WTC11 (cell line): ENCODE measurements at regions not wholly inside any gene's neighbourhood (a gene's known extent, or its start where the extent isn't known, plus 50 kb on each side); places are given as distances from the start of the nearest gene placed in this dataset.
A peak's percentile ranks its signal among the peaks of the same experiment; 100 is the strongest.

Source experiments
- ATAC-seq: fragments of 200-7000 bp; cut with Tn5 transposase; 2 replicates; pipeline ENCODE4 v1.10.0; 2021; ENCODE audit warnings: mild to moderate bottlenecking, moderate library complexity
- CTCF ChIA-PET: fragments of 300-600 bp; sonication (Branson Sonifier 250); formaldehyde crosslinking; loops from one replicate; lab custom pipeline; 2021; ENCODE audit warnings: antibody characterized with exemption; lab: Charles Lee
- POLR2A ChIA-PET: fragments of 350-600 bp; sonication (Branson Sonifier 250); formaldehyde crosslinking; loops from one replicate; lab custom pipeline; 2021; ENCODE audit warnings: antibody characterized with exemption; lab: Charles Lee
- DNase-seq: peaks from one replicate; pipeline ENCODE4 v3.0.0; 2021; ENCODE audit warnings: low spot score
- H3K27ac Mint-ChIP-seq: 2 replicates; pipeline ENCODE4 v1.8.0; 2021; ENCODE audit warnings: mixed read lengths
- H3K27me3 Mint-ChIP-seq: 2 replicates; pipeline ENCODE4 v1.8.0; 2021; ENCODE audit warnings: low read depth, mild to moderate bottlenecking, moderate library complexity, mixed read lengths
- H3K36me3 Mint-ChIP-seq: 2 replicates; pipeline ENCODE4 v1.8.0; 2021; ENCODE audit warnings: mixed read lengths
- H3K4me1 Mint-ChIP-seq: 2 replicates; pipeline ENCODE4 v1.8.0; 2022; ENCODE audit warnings: mixed read lengths
- H3K4me3 Mint-ChIP-seq: 2 replicates; pipeline ENCODE4 v1.8.0; 2021; ENCODE audit warnings: mild to moderate bottlenecking, moderate library complexity, mixed read lengths
- H3K9me3 Mint-ChIP-seq: 2 replicates; pipeline ENCODE4 v1.8.0; 2021; ENCODE audit warnings: mixed read lengths
- ERG ChIP-seq: fragments of 250-450 bp; sonication (Bioruptor Pico); IDR thresholded peaks from 2 replicates; pipeline ENCODE4 v1.8.0; 2021; ENCODE audit warnings: mild to moderate bottlenecking
- ESRRA ChIP-seq: sonication (generic); formaldehyde crosslinking; IDR thresholded peaks from 2 replicates; pipeline ENCODE4 v1.8.1; 2022; ENCODE audit warnings: mild to moderate bottlenecking, missing genetic modification reagents, borderline replicate concordance
- ETV6 ChIP-seq: sonication (generic); formaldehyde crosslinking; IDR thresholded peaks from 2 replicates; pipeline ENCODE4 v1.8.1; 2022; ENCODE audit warnings: mild to moderate bottlenecking, missing genetic modification reagents
- FOXJ3 ChIP-seq: sonication (generic); formaldehyde crosslinking; IDR thresholded peaks from 2 replicates; pipeline ENCODE4 v1.9.0; 2021; ENCODE audit warnings: missing genetic modification reagents, mild to moderate bottlenecking, borderline replicate concordance
- FOXK1 ChIP-seq: sonication (generic); formaldehyde crosslinking; IDR thresholded peaks from 2 replicates; pipeline ENCODE4 v1.8.0; 2022; ENCODE audit warnings: mild to moderate bottlenecking, moderate library complexity, missing genetic modification reagents
- GRHL2 ChIP-seq: fragments of 250-450 bp; sonication (Bioruptor Pico); IDR thresholded peaks from 2 replicates; pipeline ENCODE4 v1.8.0; 2022; ENCODE audit warnings: mild to moderate bottlenecking, moderate library complexity; ENCODE audit not compliant: insufficient replicate concordance, severe bottlenecking
- MYBL2 ChIP-seq: sonication (generic); formaldehyde crosslinking; IDR thresholded peaks from 2 replicates; pipeline ENCODE4 v1.8.1; 2023; ENCODE audit warnings: mild to moderate bottlenecking, moderate library complexity, missing genetic modification reagents
- OVOL2 ChIP-seq: fragments of 250-450 bp; sonication (Bioruptor Pico); IDR thresholded peaks from 2 replicates; pipeline ENCODE4 v1.9.0; 2021; ENCODE audit warnings: mild to moderate bottlenecking, borderline replicate concordance
- RELA ChIP-seq: sonication (generic); formaldehyde crosslinking; IDR thresholded peaks from 2 replicates; pipeline ENCODE4 v1.8.1; 2022; ENCODE audit warnings: missing genetic modification reagents, mild to moderate bottlenecking, borderline replicate concordance
- SMAD4 ChIP-seq: sonication (generic); formaldehyde crosslinking; IDR thresholded peaks from 2 replicates; pipeline ENCODE4 v1.8.0; 2022; ENCODE audit warnings: mild to moderate bottlenecking, missing genetic modification reagents
- SOX15 ChIP-seq: fragments of 250-450 bp; sonication (Bioruptor Pico); IDR thresholded peaks from 2 replicates; pipeline ENCODE4 v1.9.0; 2021; ENCODE audit warnings: mild to moderate bottlenecking
- TCF7 ChIP-seq: sonication (generic); formaldehyde crosslinking; IDR thresholded peaks from 2 replicates; pipeline ENCODE4 v1.8.0; 2022; ENCODE audit warnings: mild to moderate bottlenecking, low read depth, missing genetic modification reagents, moderate library complexity
- TEAD4 ChIP-seq: sonication (generic); formaldehyde crosslinking; IDR thresholded peaks from 2 replicates; pipeline ENCODE4 v1.8.0; 2022; ENCODE audit warnings: mild to moderate bottlenecking, missing genetic modification reagents
- USF2 ChIP-seq: sonication (generic); formaldehyde crosslinking; IDR thresholded peaks from 2 replicates; pipeline ENCODE4 v1.8.1; 2023; ENCODE audit warnings: mild to moderate bottlenecking, missing genetic modification reagents, moderate library complexity
- ZBTB21 ChIP-seq: sonication (generic); formaldehyde crosslinking; IDR thresholded peaks from 2 replicates; pipeline ENCODE4 v1.8.1; 2023; ENCODE audit warnings: mild to moderate bottlenecking, missing genetic modification reagents, borderline replicate concordance
- TF ChIP-seq, protein P1 (sequence below): fragments of 200-600 bp; IDR thresholded peaks from 2 replicates; pipeline ENCODE4 v1.8.0; 2022; ENCODE audit warnings: antibody characterized with exemption
- TF ChIP-seq, protein P2 (sequence below): sonication (generic); formaldehyde crosslinking; conservative IDR thresholded peaks from 2 replicates; pipeline ENCODE4 v1.8.1; 2023; ENCODE audit warnings: mild to moderate bottlenecking, low read depth, missing genetic modification reagents, moderate library complexity
- TF ChIP-seq, protein P3 (sequence below): fragments of 250-450 bp; sonication (Bioruptor Pico); IDR thresholded peaks from 2 replicates; pipeline ENCODE4 v1.9.0; 2021; ENCODE audit warnings: moderate library complexity, mild to moderate bottlenecking, inconsistent platforms, borderline replicate concordance
- TF ChIP-seq, protein P4 (sequence below): sonication (generic); formaldehyde crosslinking; IDR thresholded peaks from 2 replicates; pipeline ENCODE4 v1.8.1; 2022; ENCODE audit warnings: missing genetic modification reagents, borderline replicate concordance

GRCh38 chr12:116404247-116404646 lies 126.8 kb upstream of the MED13L start (continued):
- TF ChIP-seq ERG (no peak), GRHL2 (CRISPR knock-in tag) (no peak), SMAD4 (CRISPR knock-in tag) (no peak)

GRCh38 chr12:116404913-116405611 lies 127.6 kb upstream of the MED13L start:
- no peaks in the 10 kb centered on the region for H3K27me3 Mint-ChIP-seq
- POLR2A ChIA-PET = no interaction called here
- no peak for TF ChIP-seq OVOL2 (CRISPR knock-in tag)
- no peak for TF ChIP-seq MYBL2 (CRISPR knock-in tag)
- TF ChIP-seq ZBTB21 = no peak
- TF ChIP-seq TCF7 = no peak
- TF ChIP-seq ETV6 (CRISPR knock-in tag) = no peak
- TF ChIP-seq FOXK1 (CRISPR knock-in tag) = no peak
- no peak for TF ChIP-seq TEAD4 (CRISPR knock-in tag)
- TF ChIP-seq, protein P1, sequence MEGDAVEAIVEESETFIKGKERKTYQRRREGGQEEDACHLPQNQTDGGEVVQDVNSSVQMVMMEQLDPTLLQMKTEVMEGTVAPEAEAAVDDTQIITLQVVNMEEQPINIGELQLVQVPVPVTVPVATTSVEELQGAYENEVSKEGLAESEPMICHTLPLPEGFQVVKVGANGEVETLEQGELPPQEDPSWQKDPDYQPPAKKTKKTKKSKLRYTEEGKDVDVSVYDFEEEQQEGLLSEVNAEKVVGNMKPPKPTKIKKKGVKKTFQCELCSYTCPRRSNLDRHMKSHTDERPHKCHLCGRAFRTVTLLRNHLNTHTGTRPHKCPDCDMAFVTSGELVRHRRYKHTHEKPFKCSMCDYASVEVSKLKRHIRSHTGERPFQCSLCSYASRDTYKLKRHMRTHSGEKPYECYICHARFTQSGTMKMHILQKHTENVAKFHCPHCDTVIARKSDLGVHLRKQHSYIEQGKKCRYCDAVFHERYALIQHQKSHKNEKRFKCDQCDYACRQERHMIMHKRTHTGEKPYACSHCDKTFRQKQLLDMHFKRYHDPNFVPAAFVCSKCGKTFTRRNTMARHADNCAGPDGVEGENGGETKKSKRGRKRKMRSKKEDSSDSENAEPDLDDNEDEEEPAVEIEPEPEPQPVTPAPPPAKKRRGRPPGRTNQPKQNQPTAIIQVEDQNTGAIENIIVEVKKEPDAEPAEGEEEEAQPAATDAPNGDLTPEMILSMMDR = no peak
- TF ChIP-seq FOXJ3 (CRISPR knock-in tag) = no peak
- CTCF ChIA-PET = no interaction called here
- peaks cover 9% of the 10 kb centered on the region for H3K4me1 Mint-ChIP-seq
- no peak overlapping the region for H3K27ac Mint-ChIP-seq
- no peak overlapping the region for H3K4me3 Mint-ChIP-seq
- 0 out of 2 replicates have a peak, but pooled peaks cover 3% of the 10 kb centered on the region for H3K9me3 Mint-ChIP-seq
- no peaks in the 10 kb centered on the region for H3K36me3 Mint-ChIP-seq
- no peak for ATAC-seq
- DNase-seq = no peak

GRCh38 chr12:116406529-116406928 lies 129.0 kb upstream of the MED13L start:
- Mint-ChIP-seq H3K27me3 (no peaks in the 10 kb centered on the region), H3K4me3 (no peak overlapping the region), H3K36me3 (no peaks in the 10 kb centered on the region), H3K27ac (peak overlapping the region; percentile 80; the same call in 1 of the 2 replicates), H3K4me1 (peaks cover 9% of the 10 kb centered on the region), H3K9me3 (no peaks in the 10 kb centered on the region)
- ATAC-seq (peak; percentile 89), DNase-seq (peak; percentile 34)
- POLR2A ChIA-PET = no interaction called here
- TF ChIP-seq, protein P2, sequence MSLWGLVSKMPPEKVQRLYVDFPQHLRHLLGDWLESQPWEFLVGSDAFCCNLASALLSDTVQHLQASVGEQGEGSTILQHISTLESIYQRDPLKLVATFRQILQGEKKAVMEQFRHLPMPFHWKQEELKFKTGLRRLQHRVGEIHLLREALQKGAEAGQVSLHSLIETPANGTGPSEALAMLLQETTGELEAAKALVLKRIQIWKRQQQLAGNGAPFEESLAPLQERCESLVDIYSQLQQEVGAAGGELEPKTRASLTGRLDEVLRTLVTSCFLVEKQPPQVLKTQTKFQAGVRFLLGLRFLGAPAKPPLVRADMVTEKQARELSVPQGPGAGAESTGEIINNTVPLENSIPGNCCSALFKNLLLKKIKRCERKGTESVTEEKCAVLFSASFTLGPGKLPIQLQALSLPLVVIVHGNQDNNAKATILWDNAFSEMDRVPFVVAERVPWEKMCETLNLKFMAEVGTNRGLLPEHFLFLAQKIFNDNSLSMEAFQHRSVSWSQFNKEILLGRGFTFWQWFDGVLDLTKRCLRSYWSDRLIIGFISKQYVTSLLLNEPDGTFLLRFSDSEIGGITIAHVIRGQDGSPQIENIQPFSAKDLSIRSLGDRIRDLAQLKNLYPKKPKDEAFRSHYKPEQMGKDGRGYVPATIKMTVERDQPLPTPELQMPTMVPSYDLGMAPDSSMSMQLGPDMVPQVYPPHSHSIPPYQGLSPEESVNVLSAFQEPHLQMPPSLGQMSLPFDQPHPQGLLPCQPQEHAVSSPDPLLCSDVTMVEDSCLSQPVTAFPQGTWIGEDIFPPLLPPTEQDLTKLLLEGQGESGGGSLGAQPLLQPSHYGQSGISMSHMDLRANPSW (CRISPR knock-in tag) = no peak
- no peak for TF ChIP-seq ESRRA (CRISPR knock-in tag)
- TF ChIP-seq, protein P3, sequence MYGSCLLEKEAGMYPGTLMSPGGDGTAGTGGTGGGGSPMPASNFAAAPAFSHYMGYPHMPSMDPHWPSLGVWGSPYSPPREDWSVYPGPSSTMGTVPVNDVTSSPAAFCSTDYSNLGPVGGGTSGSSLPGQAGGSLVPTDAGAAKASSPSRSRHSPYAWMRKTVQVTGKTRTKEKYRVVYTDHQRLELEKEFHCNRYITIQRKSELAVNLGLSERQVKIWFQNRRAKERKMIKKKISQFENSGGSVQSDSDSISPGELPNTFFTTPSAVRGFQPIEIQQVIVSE = no peak
- TF ChIP-seq FOXJ3 (CRISPR knock-in tag) = no peak
- TF ChIP-seq TCF7 = no peak
- TF ChIP-seq, protein P4, sequence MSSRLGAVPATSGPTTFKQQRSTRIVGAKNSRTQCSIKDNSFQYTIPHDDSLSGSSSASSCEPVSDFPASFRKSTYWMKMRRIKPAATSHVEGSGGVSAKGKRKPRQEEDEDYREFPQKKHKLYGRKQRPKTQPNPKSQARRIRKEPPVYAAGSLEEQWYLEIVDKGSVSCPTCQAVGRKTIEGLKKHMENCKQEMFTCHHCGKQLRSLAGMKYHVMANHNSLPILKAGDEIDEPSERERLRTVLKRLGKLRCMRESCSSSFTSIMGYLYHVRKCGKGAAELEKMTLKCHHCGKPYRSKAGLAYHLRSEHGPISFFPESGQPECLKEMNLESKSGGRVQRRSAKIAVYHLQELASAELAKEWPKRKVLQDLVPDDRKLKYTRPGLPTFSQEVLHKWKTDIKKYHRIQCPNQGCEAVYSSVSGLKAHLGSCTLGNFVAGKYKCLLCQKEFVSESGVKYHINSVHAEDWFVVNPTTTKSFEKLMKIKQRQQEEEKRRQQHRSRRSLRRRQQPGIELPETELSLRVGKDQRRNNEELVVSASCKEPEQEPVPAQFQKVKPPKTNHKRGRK = no peak
- TF ChIP-seq SOX15 (CRISPR knock-in tag) = no peak
- no peak for TF ChIP-seq USF2 (CRISPR knock-in tag)
- TF ChIP-seq RELA (CRISPR knock-in tag) = no peak
- CTCF ChIA-PET = interaction anchor here (0.8 to 1.7 kb wide), 14 partner anchors 20 to 281 kb away, joined by 3 to 11 read pairs (median 4); no protein-coding TSS in a partner anchor
